Activated CD4-positive, alpha-beta T cell treated with anti-CD3 and anti-CD28 coated beads, Interleukin-2, amount 50 U/mL, for 16 hours (primary cell): ENCODE measurements at regions not wholly inside any gene's neighbourhood (a gene's known extent, or its start where the extent isn't known, plus 50 kb on each side); places are given as distances from the start of the nearest gene placed in this dataset.

Experiments
- DNase-seq: peaks from one replicate; pipeline ENCODE4 v3.0.0-alpha.2; 2020

DNA sequence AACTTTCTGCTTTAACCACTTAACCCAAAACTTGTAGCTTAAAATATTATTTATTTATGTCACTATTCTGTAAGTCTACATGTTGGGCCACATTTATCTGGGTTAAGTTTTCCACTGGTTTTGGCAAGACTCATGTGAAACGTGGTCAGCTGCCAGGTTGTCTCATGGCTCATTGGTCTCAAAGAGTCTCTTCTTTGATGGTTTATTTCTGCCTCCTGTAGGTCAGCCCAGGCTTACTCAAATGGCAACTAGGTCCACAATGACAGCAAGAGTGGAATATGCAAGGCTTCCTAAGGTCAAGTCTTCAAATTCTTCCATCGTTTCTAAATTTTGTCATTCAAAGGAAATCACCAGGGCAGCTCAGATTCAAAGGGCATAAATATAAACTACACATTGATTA, 828.7 kb downstream of the PCDH7 start:
- DNase-seq: no peak

DNA sequence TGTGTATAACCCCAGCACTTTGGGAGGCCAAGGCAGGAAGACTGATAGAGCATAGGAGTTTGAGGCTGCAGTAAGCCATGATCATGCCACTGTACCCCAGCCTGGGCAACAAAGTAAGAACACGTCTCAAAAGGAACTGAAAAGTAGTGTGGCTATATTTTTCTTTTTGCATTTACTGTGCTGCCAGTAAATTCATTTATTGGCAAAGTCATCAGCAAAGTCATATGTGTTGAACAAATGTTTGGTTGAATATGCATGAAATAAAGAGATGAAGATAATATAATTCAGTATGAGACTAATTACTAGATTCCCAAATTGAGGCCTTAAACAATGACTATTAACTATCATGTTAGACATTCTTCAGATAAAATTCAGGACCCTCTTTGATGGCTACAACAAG, 829.1 kb downstream of the PCDH7 start:
- DNase-seq: no peak

DNA sequence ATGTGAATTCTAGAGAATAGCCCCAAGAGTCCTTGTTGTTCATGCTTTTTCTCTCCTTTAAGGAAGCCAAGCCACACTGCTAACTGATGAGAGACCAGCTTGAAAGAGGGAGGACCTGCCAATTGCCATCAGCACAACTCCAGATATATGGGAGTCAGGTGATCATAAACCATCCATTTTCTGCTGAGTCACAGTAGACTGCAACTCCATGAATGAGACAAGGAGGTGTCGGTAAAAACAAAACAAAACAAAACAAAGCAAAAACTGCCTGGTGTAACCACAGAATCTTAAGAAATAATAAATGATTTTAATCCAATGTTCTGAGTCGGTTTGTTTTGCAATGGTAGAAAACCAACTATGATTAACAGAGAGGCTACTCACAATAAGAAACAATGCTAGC, 837.3 kb downstream of the PCDH7 start:
- DNase-seq: no peak

- no peak for DNase-seq
Observed at GRCh38 chr4:31573554-31573953, 853.4 kb downstream of the PCDH7 start.

- no peak for DNase-seq
Observed at GRCh38 chr4:31575504-31575903, 855.3 kb downstream of the PCDH7 start.

- no peak for DNase-seq
Observed at GRCh38 chr4:31580843-31581242, 860.7 kb downstream of the PCDH7 start.

- no peak for DNase-seq
Observed at GRCh38 chr4:31585503-31585902, 865.3 kb downstream of the PCDH7 start.

- no peak for DNase-seq
Observed at GRCh38 chr4:31592293-31592692, 872.1 kb downstream of the PCDH7 start.

DNA sequence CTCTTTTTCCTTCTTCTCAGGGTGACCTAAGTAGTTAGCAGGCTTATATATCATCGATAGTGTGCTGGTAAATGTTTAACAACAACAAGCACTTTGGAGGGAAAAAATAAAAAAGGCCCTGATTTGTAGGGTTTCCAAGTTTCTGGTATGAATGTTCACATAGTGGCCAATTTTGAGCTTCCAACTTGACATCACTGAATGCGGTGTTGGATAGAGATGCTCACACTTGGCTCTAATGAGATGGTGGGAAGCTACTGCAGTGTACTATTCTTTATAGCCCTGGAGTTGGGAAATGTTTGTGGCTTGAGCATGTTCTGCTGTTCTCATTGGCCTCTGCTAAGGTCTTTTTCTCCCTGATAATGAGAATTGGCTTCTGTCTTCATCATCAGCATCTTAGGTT, 875.3 kb downstream of the PCDH7 start:
- DNase-seq: no peak

DNA sequence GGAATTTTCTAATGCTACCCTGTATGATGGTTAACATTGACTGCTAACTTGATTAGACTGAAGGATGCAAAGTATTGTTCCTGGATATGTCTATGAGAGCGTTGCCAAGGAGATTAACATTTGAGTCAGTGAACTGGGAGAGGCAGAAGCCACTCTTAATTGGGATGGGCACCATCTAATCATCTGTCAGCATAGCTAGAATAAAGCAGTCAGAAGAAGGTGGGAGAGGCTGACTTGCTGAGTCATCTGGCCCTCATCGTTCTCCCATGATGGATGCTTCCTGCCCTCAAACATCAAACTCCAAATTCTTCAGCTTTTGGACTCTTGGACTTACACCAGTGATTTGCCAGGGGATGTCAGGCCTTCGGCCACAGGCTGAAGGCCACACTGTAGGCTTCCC, 878.5 kb downstream of the PCDH7 start:
- no peak for DNase-seq

- no peak for DNase-seq
Observed at GRCh38 chr4:31601793-31602192, 881.6 kb downstream of the PCDH7 start.

DNA sequence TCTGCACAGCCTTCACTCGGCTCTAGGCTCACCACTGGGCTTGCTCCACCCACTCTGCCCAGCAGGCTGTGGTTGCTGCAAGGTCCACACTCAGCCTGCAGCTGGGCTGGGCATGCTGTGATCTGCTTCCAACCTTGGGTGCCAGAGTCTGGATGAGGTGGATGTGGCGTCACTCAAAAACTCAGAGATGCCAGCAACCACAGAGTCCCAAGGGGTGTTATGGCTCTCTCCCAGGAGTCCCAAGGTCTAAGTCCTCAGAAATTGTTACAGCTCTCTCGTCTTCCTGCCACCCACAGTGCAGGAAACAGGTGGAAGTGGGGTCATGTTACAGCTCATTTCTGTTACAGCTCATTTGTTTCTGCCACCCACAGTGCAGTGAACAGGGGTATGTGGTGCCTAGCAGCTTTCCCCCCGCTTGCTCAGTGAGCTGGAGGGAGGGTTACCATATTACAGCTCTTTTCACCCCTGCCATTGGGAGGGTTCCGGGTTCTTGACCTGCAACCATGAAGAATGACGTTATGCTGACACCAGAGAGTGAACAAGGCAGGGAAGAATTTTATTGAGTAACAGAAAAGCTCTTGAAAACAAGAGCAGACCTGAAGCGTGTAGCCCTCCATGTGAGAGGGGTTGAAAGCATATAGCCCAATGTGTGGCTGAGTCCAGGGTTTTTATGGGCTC, 893.9 kb downstream of the PCDH7 start:
- no peak for DNase-seq

GRCh38 chr4:31617667-31618066, 897.5 kb downstream of the PCDH7 start:
- no peak for DNase-seq

GRCh38 chr4:31620476-31620875, 900.3 kb downstream of the PCDH7 start:
- DNase-seq: no peak

DNA sequence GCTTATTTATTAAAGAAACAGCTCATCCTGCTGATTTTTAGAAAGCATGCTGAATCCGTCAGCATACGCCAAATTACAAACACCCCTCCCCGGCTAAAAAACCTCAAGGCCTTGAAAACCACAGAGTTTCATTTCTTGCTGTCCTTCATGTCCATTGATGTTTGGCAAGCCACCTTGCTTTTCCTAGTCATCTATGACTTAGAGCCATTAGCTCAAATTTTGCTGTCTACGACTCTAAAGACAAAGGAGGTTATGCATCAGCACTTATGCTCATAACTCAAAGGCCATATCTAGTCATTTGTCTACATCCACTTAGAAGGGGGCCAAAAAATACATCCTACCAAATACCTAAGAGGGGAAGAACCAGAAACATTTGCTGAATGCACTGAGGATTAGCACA, 925.1 kb downstream of the PCDH7 start:
- DNase-seq: no peak

- DNase-seq: no peak
Observed at GRCh38 chr4:31647786-31648185, 927.6 kb downstream of the PCDH7 start.

GRCh38 chr4:31649878-31650277, 929.7 kb downstream of the PCDH7 start:
- DNase-seq: no peak

DNA sequence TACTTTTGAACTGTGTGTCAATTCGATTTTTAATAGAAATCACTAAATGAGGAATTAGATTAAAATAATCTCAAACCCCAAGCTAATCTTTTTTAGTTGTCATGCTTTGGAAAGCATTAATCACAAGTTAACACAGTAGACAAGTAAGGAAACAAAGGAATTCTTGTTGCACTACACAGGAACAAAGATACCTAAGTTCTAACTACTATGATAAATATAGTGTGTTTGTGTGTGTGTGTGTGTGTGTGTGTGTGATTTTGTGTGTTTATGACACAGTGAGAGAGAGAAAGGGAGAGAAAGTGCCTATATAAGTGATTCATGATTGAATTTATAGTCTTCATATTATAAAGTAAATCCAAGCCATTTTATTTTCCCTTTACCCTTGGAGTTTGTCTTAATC, 931.4 kb downstream of the PCDH7 start:
- DNase-seq: no peak

DNA sequence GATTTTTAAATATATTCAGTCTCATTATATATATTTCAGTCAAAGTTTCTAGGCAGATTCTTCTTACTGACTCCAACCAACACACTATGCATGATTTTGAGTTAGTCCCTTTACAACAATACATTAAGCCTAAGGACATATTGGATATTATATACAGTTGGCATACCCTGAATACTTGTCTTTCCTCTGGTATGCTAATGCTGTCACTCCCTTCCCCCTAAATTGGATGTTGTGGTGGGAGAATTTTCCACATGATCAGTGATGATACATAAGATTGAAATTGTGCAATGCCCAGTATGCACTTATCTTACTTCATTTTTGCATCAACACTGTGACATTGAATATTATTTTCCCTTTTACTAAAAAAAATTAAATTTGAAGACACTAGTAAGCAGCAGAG, 935.2 kb downstream of the PCDH7 start:
- no peak for DNase-seq

DNA sequence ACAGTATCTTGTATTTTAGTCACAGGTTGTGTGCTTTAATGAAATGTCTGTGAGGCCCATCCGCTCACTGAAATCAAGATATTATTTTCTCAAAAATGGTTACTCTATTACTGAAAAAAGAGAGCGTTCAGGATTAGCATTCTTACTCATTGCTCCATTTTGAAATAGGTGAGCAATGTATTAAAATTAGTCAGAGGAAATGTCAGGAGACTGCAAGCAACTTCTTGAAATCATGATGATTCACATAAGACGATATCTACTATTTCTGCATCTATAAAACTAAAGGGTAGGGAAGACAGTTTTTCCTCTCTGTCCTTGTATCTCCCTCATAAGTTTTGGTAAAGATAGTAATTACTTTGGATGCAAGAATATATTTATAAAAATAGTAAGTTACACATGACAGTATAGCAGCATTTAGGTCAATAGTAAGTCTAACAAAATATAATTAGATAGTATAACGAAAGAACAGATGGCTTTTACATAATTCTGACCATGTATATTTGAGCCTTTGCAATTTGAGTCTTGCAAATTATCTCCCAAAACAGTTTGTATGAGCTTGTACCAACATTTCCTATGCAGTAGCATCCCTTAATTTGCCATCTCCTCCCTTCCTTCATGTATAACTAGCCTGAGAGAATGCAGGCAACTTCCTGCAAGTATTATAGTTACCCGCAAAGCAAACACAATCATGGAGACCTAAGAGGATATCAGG, 937.8 kb downstream of the PCDH7 start:
- DNase-seq: peak; percentile 28

DNA sequence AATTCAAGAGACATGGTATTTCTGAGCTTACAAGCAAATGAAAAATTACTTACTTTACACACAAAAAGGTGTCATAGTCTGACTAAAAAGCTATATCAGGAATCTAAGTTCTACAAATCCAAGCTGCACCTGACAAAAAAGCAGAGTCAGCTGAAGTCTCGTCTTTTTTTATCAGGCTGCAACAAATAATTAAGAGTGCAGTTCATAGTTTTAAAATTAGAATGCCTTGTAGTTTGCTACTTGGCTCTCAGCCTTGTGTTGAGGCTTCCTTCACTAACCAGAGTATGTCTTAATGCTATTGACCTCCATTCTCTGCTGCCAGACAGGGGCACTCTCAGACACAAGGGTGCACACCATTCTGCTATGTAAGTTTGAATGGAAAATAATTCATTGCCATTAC, 940.7 kb downstream of the PCDH7 start:
- no peak for DNase-seq

- no peak for DNase-seq
Observed at GRCh38 chr4:31662951-31663350, 942.8 kb downstream of the PCDH7 start.

DNA sequence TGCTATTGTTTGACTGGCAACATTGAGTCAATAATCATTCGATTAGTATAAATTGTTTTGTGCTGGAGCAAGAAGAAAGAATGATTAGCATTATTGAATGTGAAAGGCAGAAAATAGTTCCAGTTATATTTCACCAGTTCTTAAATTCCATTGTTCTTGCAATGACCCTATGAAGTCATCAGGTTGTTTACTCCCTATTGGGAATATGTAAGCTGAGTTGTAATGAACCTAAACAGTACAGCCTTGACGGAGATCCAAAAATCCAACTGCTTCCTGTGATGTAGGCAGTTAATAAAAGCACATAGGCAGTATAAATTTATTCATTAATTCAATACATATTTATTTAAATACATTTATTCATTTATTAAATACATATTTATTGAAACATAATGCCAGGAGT, 947.5 kb downstream of the PCDH7 start:
- no peak for DNase-seq

GRCh38 chr4:31674313-31674947, 954.3 kb downstream of the PCDH7 start:
- no peak for DNase-seq
